BJ (cell line): ENCODE measurements at regions not wholly inside any gene's neighbourhood (a gene's known extent, or its start where the extent isn't known, plus 50 kb on each side); places are given as distances from the start of the nearest gene placed in this dataset.

Experiments used
- CTCF ChIA-PET: fragments of 350-600 bp; formaldehyde crosslinking; extraction: SDS; loops from one replicate; lab custom pipeline; 2021; ENCODE audit warnings: antibody characterized with exemption, inconsistent platforms; lab: Yijun Ruan, JAX
- POLR2A ChIA-PET: fragments of 300-600 bp; sonication (Branson Sonifier 250); formaldehyde crosslinking; extraction: SDS; loops from one replicate; lab custom pipeline; 2021; ENCODE audit warnings: antibody characterized with exemption; lab: Charles Lee
- DNase-seq: peaks from one replicate; pipeline ENCODE4 v3.0.0-alpha.2; 2011; ENCODE audit warnings: low read depth
- H3K27me3 ChIP-seq: 2 replicates; pipeline ENCODE4 v1.6.0; 2011; ENCODE audit warnings: low read length; ENCODE audit not compliant: control insufficient read depth, insufficient read depth
- H3K36me3 ChIP-seq: 2 replicates; pipeline ENCODE4 v1.5.1; 2011; ENCODE audit warnings: low read length; ENCODE audit not compliant: control insufficient read depth, insufficient read depth
- H3K4me3 ChIP-seq: 2 replicates; pipeline ENCODE4 v1.5.1; 2011; ENCODE audit warnings: low read depth, mild to moderate bottlenecking, control low read depth, low read length
- CTCF ChIP-seq: IDR thresholded peaks from 2 replicates; pipeline ENCODE4 v1.5.1; 2011; ENCODE audit warnings: low read depth, mild to moderate bottlenecking, control low read depth, inconsistent platforms, low read length, moderate library complexity; ENCODE audit not compliant: insufficient read depth

GRCh38 chr11:15584158-15584557 is 469.4 kb downstream of the INSC start:
- H3K4me3 ChIP-seq = no peak overlapping the region
- TF ChIP-seq CTCF = no peak
- CTCF ChIA-PET = no interaction called here
- POLR2A ChIA-PET = no interaction called here
- no peak for DNase-seq
- H3K36me3 ChIP-seq = no peaks in the 10 kb centered on the region
- no peaks in the 10 kb centered on the region for H3K27me3 ChIP-seq

- CTCF ChIA-PET = interaction anchor here (1.4 kb wide), 1 partner anchor 26 kb away, joined by 3 read pairs; no protein-coding TSS in a partner anchor
- Histone ChIP-seq H3K4me3 (no peak overlapping the region), H3K36me3 (no peaks in the 10 kb centered on the region), H3K27me3 (no peaks in the 10 kb centered on the region)
- POLR2A ChIA-PET = no interaction called here
- DNase-seq = no peak
- TF ChIP-seq CTCF = no peak
Observed at GRCh38 chr11:15585602-15586331, 471.0 kb downstream of the INSC start.

GRCh38 chr11:15586741-15587473 is 472.2 kb downstream of the INSC start:
- no peak overlapping the region for H3K4me3 ChIP-seq
- no peaks in the 10 kb centered on the region for H3K36me3 ChIP-seq
- CTCF ChIA-PET = no interaction called here
- DNase-seq = no peak
- POLR2A ChIA-PET = no interaction called here
- TF ChIP-seq CTCF = no peak
- no peaks in the 10 kb centered on the region for H3K27me3 ChIP-seq

DNA sequence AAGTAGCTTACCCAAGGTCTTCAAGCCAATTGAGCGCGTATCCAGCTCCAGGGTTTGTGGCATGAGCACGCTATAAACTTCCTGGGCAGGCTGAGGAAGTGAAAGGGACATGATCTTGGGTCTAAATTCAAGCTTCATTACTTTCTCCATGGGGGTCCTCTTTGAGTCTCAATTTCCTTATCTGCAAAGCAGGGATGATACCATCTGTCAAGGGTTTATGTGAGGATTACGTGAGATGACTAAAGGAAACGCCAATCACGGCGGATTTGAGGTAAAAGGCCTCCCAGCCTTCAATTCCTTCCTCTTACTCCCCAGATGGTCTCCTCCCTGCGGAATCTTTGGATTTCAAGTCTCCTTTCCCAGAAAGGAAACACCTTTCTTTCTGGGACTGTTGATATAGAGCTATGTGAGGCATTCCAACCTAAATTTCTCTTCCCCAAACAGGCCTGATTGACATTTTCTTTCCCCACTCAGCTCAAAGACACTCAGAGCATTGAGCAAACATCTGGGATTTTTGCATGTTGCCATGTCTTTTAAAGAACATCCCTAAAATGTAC is 474.4 kb downstream of the INSC start:
- H3K27me3 ChIP-seq = no peaks in the 10 kb centered on the region
- ChIA-PET CTCF (interaction anchor here (0.7 to 1.1 kb wide), 2 partner anchors 24 to 47 kb away, joined by 3 to 4 read pairs; no protein-coding TSS in a partner anchor), POLR2A (no interaction called here)

More for the DNA sequence above, 474.4 kb downstream of the INSC start:
- H3K4me3 ChIP-seq = no peak overlapping the region
- no peaks in the 10 kb centered on the region for H3K36me3 ChIP-seq
- no peak for DNase-seq
- TF ChIP-seq CTCF = no peak
